Psoas muscle (tissue), 7 donors: ENCODE measurements at regions not wholly inside any gene's neighbourhood (a gene's known extent, or its start where the extent isn't known, plus 50 kb on each side); places are given as distances from the start of the nearest gene placed in this dataset.

Experiments used
- ATAC-seq, 4 donors: fragments of 200-7000 bp; cut with Tn5 transposase; one replicate each; pipeline ENCODE4 v1.9.1; 2020; ENCODE audit warnings: moderate library complexity in 3 of 4, mild to moderate bottlenecking in 2 of 4
- DNase-seq, 2 donors: peaks; one replicate each; pipeline ENCODE4 v3.0.0-alpha.2; 2020
- H3K27ac ChIP-seq: fragments of 200-600 bp; one replicate; pipeline ENCODE4 v1.8.0; 2022
- H3K27me3 ChIP-seq, 3 donors: fragments of 200-600 bp in 1 of 3; one replicate each; pipeline versions ENCODE4 v1.6.1 to v1.8.0; 2013 to 2022; ENCODE audit warnings: low read length in 2 of 3, mild to moderate bottlenecking in 2 of 3, moderate library complexity in 1 of 3; ENCODE audit not compliant: insufficient read depth in 3 of 3
- H3K36me3 ChIP-seq, 2 donors: fragments of 200-600 bp in 1 of 2; one replicate each; pipeline versions ENCODE4 v1.6.1 to v1.8.0; 2013 to 2022; ENCODE audit warnings: low read depth in 1 of 2, mild to moderate bottlenecking in 1 of 2, moderate library complexity in 1 of 2; ENCODE audit not compliant: insufficient read depth in 1 of 2
- H3K4me1 ChIP-seq: fragments of 200-600 bp; one replicate; pipeline ENCODE4 v1.8.0; 2022
- H3K4me3 ChIP-seq: fragments of 200-600 bp; one replicate; pipeline ENCODE4 v1.8.0; 2022; ENCODE audit warnings: mild to moderate bottlenecking
- H3K9me3 ChIP-seq: fragments of 200-600 bp; one replicate; pipeline ENCODE4 v1.8.0; 2022
- CTCF ChIP-seq: fragments of 200-600 bp; IDR thresholded peaks from one replicate; pipeline ENCODE4 v1.8.0; 2022; ENCODE audit warnings: antibody characterized with exemption
- WGBS, 3 donors: extraction: QIAGEN DNeasy Blood & Tissue Kit; methylation state at CpG; one replicate each; pipeline versions ENCODE4 v1.1.6 to v1.1.7; 2013; 5-methylcytosine and 5-hydroxymethylcytosine counted together
- intact Hi-C, 2 donors: fragments of 100-400 bp; cut with DNase I; formaldehyde crosslinking; loops; one replicate each; pipeline versions ENCODE4 v1.11.0 to v1.14.2; 2022
- donor health status: healthy with polysubstance abuse.
- donor health status: DM: no; HTN: no; CAD: no; lungs with moderate emphysema.
- donor health status: Bipolar disorder and iron deficiency.
- donor health status: healthy.
- donor health status: DM: yes; HTN: yes; CAD: no.
- donor health status: DM: no; HTN: no; CAD: no.
- donor health status: DM: yes; HTN: yes; CAD: no.

- Histone ChIP-seq H3K27ac (no peak overlapping the region), H3K4me1 (peaks cover 8% of the 10 kb centered on the region), H3K4me3 (no peak overlapping the region), H3K9me3 (no peaks in the 10 kb centered on the region), H3K36me3 (no peaks in the 10 kb centered on the region), H3K27me3 (peaks cover 2 to 73% (median 13%) of the 10 kb centered on the region in 3 donors)
- WGBS, 3 donors, result 56 to 62% (median 60%) methylated on average over 2 of the region's 2 CpGs
- ATAC-seq (no peak), DNase-seq (no peak)
- no peak for TF ChIP-seq CTCF
- intact Hi-C loops, result no loop called here
Observed at GRCh38 chr1:214184992-214185391, 96.0 kb upstream of the SMYD2 start.

GRCh38 chr1:214186103-214186824, 94.7 kb upstream of the SMYD2 start:
- H3K4me1 ChIP-seq, result peaks cover 8% of the 10 kb centered on the region
- intact Hi-C loops, result no loop called here
- WGBS, 3 donors, result 60 to 61% (median 61%) methylated on average over 4 of the region's 4 CpGs
- TF ChIP-seq CTCF, result no peak
- no peaks in the 10 kb centered on the region for H3K36me3 ChIP-seq
- ATAC-seq, result no peak
- no peak for DNase-seq
- H3K27ac ChIP-seq, result no peak overlapping the region
- no peak overlapping the region for H3K4me3 ChIP-seq
- H3K27me3 ChIP-seq, result peaks cover 0 to 78% (median 13%) of the 10 kb centered on the region in 3 donors
- H3K9me3 ChIP-seq, result no peaks in the 10 kb centered on the region

GRCh38 chr1:214187121-214187900, 93.6 kb upstream of the SMYD2 start:
- Histone ChIP-seq H3K4me3 (peak overlapping the region; percentile 57), H3K27ac (no peak overlapping the region)
- DNase-seq, result peak in 1 of 2 donors; percentile 48

GRCh38 chr1:214187933-214188332, 93.0 kb upstream of the SMYD2 start:
- peaks cover 0 to 71% (median 13%) of the 10 kb centered on the region in 3 donors for H3K27me3 ChIP-seq
- no peak overlapping the region for H3K4me3 ChIP-seq
- intact Hi-C loops, result no loop called here
- no peak for DNase-seq
- 52 to 62% (median 57%) methylated on average over 7 of the region's 7 CpGs for WGBS, 3 donors
- no peak for TF ChIP-seq CTCF
- no peaks in the 10 kb centered on the region for H3K9me3 ChIP-seq
- peaks cover 8% of the 10 kb centered on the region for H3K4me1 ChIP-seq
- ATAC-seq, result no peak
- no peak overlapping the region for H3K27ac ChIP-seq
- no peaks in the 10 kb centered on the region for H3K36me3 ChIP-seq

More at GRCh38 chr1:214187121-214187900, 93.6 kb upstream of the SMYD2 start:
- no peaks in the 10 kb centered on the region for H3K36me3 ChIP-seq
- peaks cover 0 to 77% (median 13%) of the 10 kb centered on the region in 3 donors for H3K27me3 ChIP-seq
- intact Hi-C loops, result no loop called here
- no peak for TF ChIP-seq CTCF
- peak in 2 of 4 donors; percentile 37 to 63 for ATAC-seq
- WGBS, 3 donors, result 4 to 5% (median 5%) methylated on average over 47 to 51 of the region's 51 CpGs
- H3K9me3 ChIP-seq, result no peaks in the 10 kb centered on the region
- H3K4me1 ChIP-seq, result peaks cover 8% of the 10 kb centered on the region
